ENCODE measurements at regions not wholly inside any gene's neighbourhood (a gene's known extent, or its start where the extent isn't known, plus 50 kb on each side); places are given as distances from the start of the nearest gene placed in this dataset.

DNA sequence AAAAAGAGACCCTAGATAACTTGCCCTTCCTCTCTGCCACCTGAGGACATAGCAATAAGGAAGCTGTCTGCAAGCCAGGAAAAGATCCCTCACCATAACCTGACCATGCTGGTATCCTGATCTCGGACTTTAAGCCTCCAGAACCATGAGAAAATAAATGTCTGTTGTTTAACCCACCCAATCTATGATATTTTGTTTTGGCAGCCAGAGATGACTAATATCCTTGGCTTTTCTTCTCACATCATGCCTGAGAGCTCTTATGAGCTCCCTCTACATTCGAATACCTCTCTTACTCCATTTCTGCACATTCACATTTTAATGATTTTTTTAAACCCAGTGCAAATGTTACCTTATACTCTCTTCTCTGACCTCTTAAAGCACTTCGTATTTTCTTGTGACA, 214.0 kb upstream of the CHRM2 start:
- no peak for DNase-seq (ENCODE audit: low spot score)
- peaks cover 18% of the 10 kb centered on the region for H3K9me3 Mint-ChIP-seq
- H3K4me1 Mint-ChIP-seq (ENCODE audit: low read depth), result no peaks in the 10 kb centered on the region
- H3K36me3 Mint-ChIP-seq (ENCODE audit: low read depth), result no peaks in the 10 kb centered on the region
- H3K4me3 Mint-ChIP-seq (ENCODE audit: low read depth), result no peak overlapping the region
- intact Hi-C loops (cut with micrococcal nuclease), result no loop called here
- H3K27me3 Mint-ChIP-seq (ENCODE audit: low read depth), result no peaks in the 10 kb centered on the region
- no peak overlapping the region for H3K27ac Mint-ChIP-seq

DNA sequence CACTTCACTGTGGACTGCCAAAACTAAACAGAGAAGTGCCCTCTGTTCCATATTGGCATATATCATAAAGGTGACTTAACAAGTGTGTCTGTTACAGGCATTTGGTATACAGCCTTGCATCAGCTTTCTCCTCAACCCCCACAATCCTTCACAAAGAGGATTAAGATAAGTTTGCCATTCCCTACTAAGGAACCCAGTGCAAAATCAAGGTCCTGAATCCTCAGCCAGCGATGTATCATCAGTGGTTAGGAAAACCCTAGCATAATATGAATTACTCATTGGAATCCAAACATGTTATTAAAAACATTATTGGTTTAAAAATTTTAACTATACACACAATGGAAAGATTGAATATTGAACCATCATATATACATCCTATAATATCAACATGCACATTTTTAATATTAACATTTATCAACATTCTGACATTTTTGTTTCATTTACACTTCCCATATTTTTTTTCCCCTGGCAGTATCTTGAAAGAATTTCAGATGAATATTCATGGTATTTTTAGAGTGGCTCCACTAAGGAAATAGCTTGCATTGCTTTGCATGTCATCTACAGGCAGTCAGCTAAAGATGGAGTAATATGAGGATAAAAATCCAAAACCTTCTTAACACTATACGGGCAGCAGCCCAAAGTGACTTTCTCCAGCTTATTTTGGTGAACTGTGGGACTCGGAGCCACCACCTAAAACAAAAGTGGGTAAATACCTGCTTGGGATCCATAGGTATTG, 215.6 kb upstream of the CHRM2 start:
- Mint-ChIP-seq H3K9me3 (peaks cover 28% of the 10 kb centered on the region), H3K27me3 (ENCODE audit: low read depth) (no peaks in the 10 kb centered on the region), H3K27ac (no peak overlapping the region), H3K4me1 (ENCODE audit: low read depth) (no peaks in the 10 kb centered on the region), H3K36me3 (ENCODE audit: low read depth) (no peaks in the 10 kb centered on the region), H3K4me3 (ENCODE audit: low read depth) (no peak overlapping the region)
- DNase-seq (ENCODE audit: low spot score), result no peak
- intact Hi-C loops (cut with micrococcal nuclease), result no loop called here

DNA sequence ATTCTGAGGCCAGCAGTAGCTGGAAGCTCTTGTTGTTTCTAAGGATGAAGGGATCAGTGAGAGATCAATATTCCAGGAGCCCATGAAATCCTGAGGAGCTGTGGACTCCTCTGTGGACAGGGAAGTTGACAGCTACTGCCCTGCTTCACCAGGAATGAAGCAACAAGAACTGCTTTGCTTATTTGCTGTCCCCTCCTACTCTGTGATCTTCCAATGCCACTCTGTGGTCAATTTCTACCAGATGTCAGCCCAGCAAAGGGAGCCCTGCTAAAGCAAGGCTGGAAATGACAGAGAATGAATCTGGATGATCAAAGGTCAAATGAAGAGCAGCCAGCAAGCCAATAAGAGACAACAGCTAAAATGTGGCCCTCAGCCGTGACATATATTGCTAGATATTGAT, 227.5 kb upstream of the CHRM2 start:
- Mint-ChIP-seq H3K9me3 (peaks cover 7% of the 10 kb centered on the region), H3K4me1 (ENCODE audit: low read depth) (no peaks in the 10 kb centered on the region), H3K4me3 (ENCODE audit: low read depth) (no peak overlapping the region), H3K36me3 (ENCODE audit: low read depth) (no peaks in the 10 kb centered on the region), H3K27me3 (ENCODE audit: low read depth) (no peaks in the 10 kb centered on the region), H3K27ac (no peak overlapping the region)
- intact Hi-C loops (cut with micrococcal nuclease), result no loop called here
- DNase-seq (ENCODE audit: low spot score), result no peak

DNA sequence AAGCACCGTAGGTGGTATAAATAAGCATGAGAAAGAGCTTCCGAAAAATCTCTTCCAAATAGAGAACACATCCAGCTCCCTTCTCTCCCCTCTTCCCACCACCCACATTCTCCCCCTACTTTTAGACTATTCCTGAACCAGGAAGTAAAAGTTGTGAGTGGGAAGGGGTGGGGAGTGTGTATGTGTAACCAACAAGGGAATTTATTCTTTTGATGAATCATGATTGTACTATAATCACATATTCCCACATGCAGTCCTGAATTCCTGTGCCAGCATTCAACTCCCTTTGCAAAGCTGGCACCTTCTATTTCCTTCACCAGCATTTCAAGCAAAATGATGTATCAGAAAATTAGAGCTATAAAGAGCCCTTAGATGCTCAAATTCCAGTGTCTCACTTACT, 230.6 kb upstream of the CHRM2 start:
- Mint-ChIP-seq H3K27ac (no peak overlapping the region), H3K9me3 (peaks cover 11% of the 10 kb centered on the region), H3K36me3 (ENCODE audit: low read depth) (no peaks in the 10 kb centered on the region), H3K4me3 (ENCODE audit: low read depth) (no peak overlapping the region), H3K4me1 (ENCODE audit: low read depth) (no peaks in the 10 kb centered on the region), H3K27me3 (ENCODE audit: low read depth) (no peaks in the 10 kb centered on the region)
- no peak for DNase-seq (ENCODE audit: low spot score)
- intact Hi-C loops (cut with micrococcal nuclease), result no loop called here

- Mint-ChIP-seq H3K36me3 (ENCODE audit: low read depth) (no peaks in the 10 kb centered on the region), H3K4me1 (ENCODE audit: low read depth) (no peaks in the 10 kb centered on the region), H3K27ac (no peak overlapping the region), H3K27me3 (ENCODE audit: low read depth) (no peaks in the 10 kb centered on the region), H3K4me3 (ENCODE audit: low read depth) (no peak overlapping the region), H3K9me3 (peaks cover 18% of the 10 kb centered on the region)
- no peak for DNase-seq (ENCODE audit: low spot score)
- intact Hi-C loops (cut with micrococcal nuclease), result no loop called here
Observed at GRCh38 chr7:136635751-136636150, 232.7 kb upstream of the CHRM2 start.

GRCh38 chr7:136618818-136619217, 249.6 kb upstream of the CHRM2 start:
- Mint-ChIP-seq H3K27ac (no peak overlapping the region), H3K4me1 (ENCODE audit: low read depth) (no peaks in the 10 kb centered on the region), H3K27me3 (ENCODE audit: low read depth) (no peaks in the 10 kb centered on the region), H3K36me3 (ENCODE audit: low read depth) (no peaks in the 10 kb centered on the region), H3K9me3 (peaks cover 13% of the 10 kb centered on the region), H3K4me3 (ENCODE audit: low read depth) (no peak overlapping the region)
- intact Hi-C loops (cut with micrococcal nuclease), result no loop called here
- DNase-seq (ENCODE audit: low spot score), result no peak

GRCh38 chr7:136617176-136617575, 251.3 kb upstream of the CHRM2 start:
- Mint-ChIP-seq H3K27me3 (ENCODE audit: low read depth) (no peaks in the 10 kb centered on the region), H3K9me3 (peaks cover 23% of the 10 kb centered on the region), H3K4me1 (ENCODE audit: low read depth) (no peaks in the 10 kb centered on the region), H3K36me3 (ENCODE audit: low read depth) (no peaks in the 10 kb centered on the region), H3K27ac (no peak overlapping the region), H3K4me3 (ENCODE audit: low read depth) (no peak overlapping the region)
- no peak for DNase-seq (ENCODE audit: low spot score)
- intact Hi-C loops (cut with micrococcal nuclease), result no loop called here

DNA sequence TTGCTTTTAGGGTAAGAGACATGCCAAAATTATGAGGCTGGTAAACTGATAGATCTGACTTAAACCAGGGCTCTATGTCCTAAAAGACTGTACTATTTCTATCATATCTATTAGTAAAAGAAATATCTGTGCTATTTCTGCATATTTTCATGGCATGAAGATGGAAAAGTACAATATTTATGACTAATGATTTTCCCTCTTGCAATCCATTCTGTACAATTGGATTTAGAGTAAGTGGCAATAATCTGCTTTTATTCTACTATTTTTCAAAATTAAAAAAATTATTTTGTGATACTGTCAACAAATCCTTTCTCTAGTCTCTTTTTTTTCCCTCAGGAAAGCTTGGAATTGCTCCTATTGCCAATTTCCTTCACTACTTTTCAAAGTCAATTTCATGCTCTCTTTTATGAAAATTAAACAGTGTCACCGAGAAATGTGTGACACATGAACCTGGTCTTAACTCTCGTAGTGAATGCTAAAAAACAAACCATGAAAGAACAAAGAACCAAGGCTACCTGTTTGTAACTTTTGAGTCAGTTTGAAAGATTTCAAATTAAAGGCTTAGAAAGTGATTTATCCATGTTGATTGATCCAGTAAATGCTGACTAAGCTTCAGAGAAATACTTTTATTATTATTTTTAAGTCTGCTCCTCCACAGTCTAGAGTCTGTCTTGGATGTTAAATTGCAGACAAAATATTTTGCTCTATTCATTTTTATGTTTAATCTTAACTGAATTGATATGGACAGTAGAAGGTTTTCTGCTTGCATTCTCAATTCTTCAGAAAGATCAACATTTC, 262.7 kb upstream of the CHRM2 start:
- Mint-ChIP-seq H3K27ac (no peak overlapping the region), H3K4me3 (ENCODE audit: low read depth) (no peak overlapping the region), H3K36me3 (ENCODE audit: low read depth) (no peaks in the 10 kb centered on the region), H3K27me3 (ENCODE audit: low read depth) (no peaks in the 10 kb centered on the region), H3K9me3 (peaks cover 10% of the 10 kb centered on the region), H3K4me1 (ENCODE audit: low read depth) (no peaks in the 10 kb centered on the region)
- no peak for DNase-seq (ENCODE audit: low spot score)
- intact Hi-C loops (cut with micrococcal nuclease), result no loop called here

DNA sequence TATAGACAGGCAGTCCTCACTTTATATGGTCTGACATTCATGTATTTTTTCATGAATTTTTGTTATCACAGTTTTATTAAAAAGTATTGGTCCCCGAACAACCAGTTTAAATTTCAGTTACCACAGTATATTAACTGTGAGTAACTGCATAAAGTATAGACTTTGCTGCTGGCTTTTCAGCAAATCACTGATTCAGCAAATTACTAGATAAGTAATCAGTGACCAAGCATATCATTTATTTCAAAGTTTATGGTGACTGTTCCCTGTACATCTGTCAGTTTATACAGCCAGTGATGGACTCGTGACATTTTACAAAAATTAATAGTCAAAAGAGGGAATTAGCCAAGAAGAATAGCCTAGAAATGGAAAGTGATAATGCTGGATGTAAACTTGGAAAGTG, 266.7 kb upstream of the CHRM2 start:
- intact Hi-C loops (cut with micrococcal nuclease), result no loop called here
- no peaks in the 10 kb centered on the region for H3K36me3 Mint-ChIP-seq (ENCODE audit: low read depth)
- H3K9me3 Mint-ChIP-seq, result peaks cover 22% of the 10 kb centered on the region
- no peak for DNase-seq (ENCODE audit: low spot score)
- H3K4me1 Mint-ChIP-seq (ENCODE audit: low read depth), result no peaks in the 10 kb centered on the region
- no peak overlapping the region for H3K4me3 Mint-ChIP-seq (ENCODE audit: low read depth)
- no peak overlapping the region for H3K27ac Mint-ChIP-seq
- H3K27me3 Mint-ChIP-seq (ENCODE audit: low read depth), result no peaks in the 10 kb centered on the region

GRCh38 chr7:136600475-136600874, 268.0 kb upstream of the CHRM2 start:
- peaks cover 26% of the 10 kb centered on the region for H3K9me3 Mint-ChIP-seq
- no peak overlapping the region for H3K27ac Mint-ChIP-seq
- H3K4me3 Mint-ChIP-seq (ENCODE audit: low read depth), result no peak overlapping the region
- no peak for DNase-seq (ENCODE audit: low spot score)
- intact Hi-C loops (cut with micrococcal nuclease), result no loop called here
- no peaks in the 10 kb centered on the region for H3K27me3 Mint-ChIP-seq (ENCODE audit: low read depth)
- H3K36me3 Mint-ChIP-seq (ENCODE audit: low read depth), result no peaks in the 10 kb centered on the region
- no peaks in the 10 kb centered on the region for H3K4me1 Mint-ChIP-seq (ENCODE audit: low read depth)

DNA sequence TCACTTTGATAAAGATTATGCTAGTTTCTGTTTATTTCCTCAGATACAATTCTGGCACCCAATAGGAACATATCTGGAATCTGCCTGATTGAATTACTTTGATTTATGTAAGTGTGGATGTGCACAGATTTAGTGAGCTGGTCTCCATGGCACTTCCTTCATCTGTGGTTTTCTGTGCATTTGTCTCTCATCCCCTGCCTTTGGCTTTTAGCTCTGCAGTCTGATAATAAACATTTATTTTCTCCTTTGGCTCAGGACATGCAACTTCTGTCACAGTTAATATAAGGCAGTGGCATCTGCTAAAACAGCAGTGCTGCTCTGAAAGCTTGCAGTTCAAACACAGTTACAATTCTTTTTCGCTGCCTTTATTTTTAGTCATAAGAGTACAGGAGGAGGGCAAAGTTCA, 273.7 kb upstream of the CHRM2 start:
- Mint-ChIP-seq H3K4me1 (ENCODE audit: low read depth) (no peaks in the 10 kb centered on the region), H3K27me3 (ENCODE audit: low read depth) (no peaks in the 10 kb centered on the region)

GRCh38 chr7:136588216-136588615, 280.2 kb upstream of the CHRM2 start:
- H3K27me3 Mint-ChIP-seq (ENCODE audit: low read depth), result no peaks in the 10 kb centered on the region
- intact Hi-C loops (cut with micrococcal nuclease), result no loop called here
- H3K27ac Mint-ChIP-seq, result no peak overlapping the region
- no peak for DNase-seq (ENCODE audit: low spot score)
- no peaks in the 10 kb centered on the region for H3K9me3 Mint-ChIP-seq
- no peak overlapping the region for H3K4me3 Mint-ChIP-seq (ENCODE audit: low read depth)
- H3K4me1 Mint-ChIP-seq (ENCODE audit: low read depth), result no peaks in the 10 kb centered on the region
- no peaks in the 10 kb centered on the region for H3K36me3 Mint-ChIP-seq (ENCODE audit: low read depth)

More for the DNA sequence above, 273.7 kb upstream of the CHRM2 start:
- intact Hi-C loops (cut with micrococcal nuclease), result no loop called here
- peaks cover 15% of the 10 kb centered on the region for H3K9me3 Mint-ChIP-seq
- no peak overlapping the region for H3K27ac Mint-ChIP-seq
- H3K4me3 Mint-ChIP-seq (ENCODE audit: low read depth), result no peak overlapping the region
- DNase-seq (ENCODE audit: low spot score), result no peak
- H3K36me3 Mint-ChIP-seq (ENCODE audit: low read depth), result no peaks in the 10 kb centered on the region

DNA sequence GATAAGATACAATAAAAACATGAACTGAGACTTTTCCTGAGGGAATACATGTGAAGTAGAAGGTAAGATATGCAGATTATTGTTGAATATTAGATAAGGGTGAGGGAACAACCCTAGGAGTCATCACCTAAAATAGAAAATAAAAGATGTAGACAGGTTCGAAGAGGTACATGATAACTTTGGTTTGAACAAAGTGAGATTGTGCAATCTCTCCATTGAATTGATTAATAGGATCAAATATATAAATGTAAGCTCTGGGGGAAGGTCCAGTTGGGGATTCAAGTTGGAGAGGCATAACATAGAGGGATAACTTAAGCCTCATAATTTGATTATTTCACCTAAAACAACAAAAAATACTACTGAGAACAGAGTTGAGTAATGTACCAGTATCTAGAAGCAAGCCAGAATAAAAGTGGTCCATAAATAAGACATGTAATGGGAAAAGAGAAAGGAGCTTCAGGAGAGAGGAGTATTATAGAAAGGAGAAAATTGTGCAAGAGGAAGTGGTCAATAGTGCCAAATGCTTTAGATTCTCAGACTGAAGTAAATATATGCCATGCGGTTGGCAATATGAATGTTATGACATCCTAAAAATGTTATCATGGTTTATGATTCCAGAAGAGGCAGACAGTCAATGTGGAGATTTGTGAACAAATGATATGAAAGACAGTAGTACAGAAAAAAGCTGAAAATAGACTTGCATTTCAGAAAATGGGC, 282.3 kb upstream of the CHRM2 start:
- Mint-ChIP-seq H3K4me3 (ENCODE audit: low read depth) (no peak overlapping the region), H3K27me3 (ENCODE audit: low read depth) (no peaks in the 10 kb centered on the region), H3K27ac (no peak overlapping the region), H3K4me1 (ENCODE audit: low read depth) (no peaks in the 10 kb centered on the region), H3K36me3 (ENCODE audit: low read depth) (no peaks in the 10 kb centered on the region), H3K9me3 (no peaks in the 10 kb centered on the region)
- no peak for DNase-seq (ENCODE audit: low spot score)
- intact Hi-C loops (cut with micrococcal nuclease), result no loop called here

Measured in activated T-helper 2 cell treated with anti-CD3 and anti-CD28 coated beads, Interferon-gamma antibody, Interleukin-2, Interleukin-4, amounts not matched to agents 10 μg/mL and 5 μg/mL and 100 μg/mL, durations not matched to agents 14 hours and 24 hours and 36 hours (primary cell).